ENCODE measurements at regions not wholly inside any gene's neighbourhood (a gene's known extent, or its start where the extent isn't known, plus 50 kb on each side); places are given as distances from the start of the nearest gene placed in this dataset.

DNA sequence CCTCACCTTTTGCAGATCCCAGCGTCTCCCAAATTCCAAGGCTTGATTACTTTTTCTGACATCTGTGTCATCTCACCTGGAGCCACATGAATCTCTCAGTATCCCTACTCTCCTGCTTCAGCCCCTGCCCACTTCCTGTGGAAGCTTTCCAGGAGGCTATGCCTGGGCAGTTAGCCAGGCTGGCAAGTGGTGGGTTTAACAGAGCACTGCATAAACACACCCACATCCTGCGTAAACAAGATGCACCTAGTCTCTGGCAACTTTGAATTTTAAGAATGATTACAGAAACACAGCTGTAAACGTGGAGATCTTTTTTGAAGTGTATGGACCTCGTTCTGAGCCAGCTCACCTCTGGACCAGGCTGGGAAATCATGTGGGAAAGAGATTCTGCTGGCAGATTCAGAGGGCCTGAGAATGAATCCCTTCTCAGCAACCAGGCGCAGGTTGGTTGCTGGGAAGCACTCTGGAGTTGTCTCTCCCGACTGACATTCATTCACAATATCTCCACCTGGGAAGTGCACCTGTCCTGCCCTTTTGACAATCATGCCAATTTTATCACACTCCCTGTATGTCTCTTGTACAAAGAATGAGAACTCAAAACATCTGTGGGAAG lies 55.7 kb upstream of the FANCC start:
- H3K79me2 ChIP-seq (ENCODE audit: control insufficient read depth, insufficient read depth, low read length) = no peaks in the 10 kb centered on the region
- POLR2A ChIA-PET = interaction anchor here (0.8 kb wide), 1 partner anchor 9 kb away, joined by 3 read pairs; no protein-coding TSS in a partner anchor
- H2AFZ ChIP-seq (ENCODE audit: control insufficient read depth, low read depth, low read length) = no peak overlapping the region
- H3K4me1 ChIP-seq (ENCODE audit: control insufficient read depth, insufficient read depth, low read length) = no peaks in the 10 kb centered on the region
- H3K4me2 ChIP-seq (ENCODE audit: control insufficient read depth, insufficient read depth) = no peak overlapping the region
- no peaks in the 10 kb centered on the region for H3K36me3 ChIP-seq (ENCODE audit: control insufficient read depth in 2 of 2, insufficient read depth in 2 of 2, low read length in 1 of 2)
- in situ Hi-C loops (cut with MboI) = no loop called here
- no peaks in the 10 kb centered on the region for H3K27me3 ChIP-seq (replicated peaks in 1 of 2; ENCODE audit: control insufficient read depth in 2 of 2, insufficient read depth in 2 of 2, low read length in 1 of 2)
- DNase-seq (ENCODE audit: low read depth, low spot score) (no peak), FAIRE-seq (no peak), ATAC-seq (no peak)
- no peaks in the 10 kb centered on the region; the same call in 1 of the 2 replicates for H4K20me1 ChIP-seq (ENCODE audit: control insufficient read depth, insufficient read depth)
- RAD21 ChIA-PET (ENCODE audit: unreplicated experiment) = no interaction called here
- intact Hi-C loops (cut with micrococcal nuclease; ENCODE audit: unreplicated experiment) = loop anchor here (10.0 kb wide), 1 partner anchor 842 kb away; no protein-coding TSS in a partner anchor
- SMC1A ChIA-PET (ENCODE audit: uncharacterized antibody, unreplicated experiment) = no interaction called here
- no peak overlapping the region for H3K27ac ChIP-seq (ENCODE audit: control insufficient read depth, insufficient read depth)
- H3K9ac ChIP-seq (ENCODE audit: control insufficient read depth, insufficient read depth, low read length) = no peak overlapping the region
- CTCF ChIA-PET = interaction anchor here (0.8 kb wide), 1 partner anchor 8 kb away, joined by 3 read pairs; no protein-coding TSS in a partner anchor
- TF ChIP-seq TCF3 (IDR thresholded peaks at IDR 0.05; ENCODE audit: borderline replicate concordance, insufficient read depth, low read depth, low read length) (no peak), TCF12 (IDR thresholded peaks at IDR 0.05; ENCODE audit: low read depth, low read length) (no peak), GATAD2B (conservative IDR thresholded peaks at IDR 0.05; ENCODE audit: low read depth) (no peak), RBBP5 (conservative IDR thresholded peaks at IDR 0.05) (no peak), MEF2B (IDR thresholded peaks at IDR 0.05; ENCODE audit: partially characterized antibody, poor library complexity, severe bottlenecking) (no peak), ZNF24 (IDR thresholded peaks at IDR 0.05) (no peak), RCOR1 (conservative IDR thresholded peaks at IDR 0.05; ENCODE audit: low read depth, low read length) (no peak), SP1 (IDR thresholded peaks at IDR 0.05; ENCODE audit: low read depth, low read length) (no peak), PAX8 (IDR thresholded peaks at IDR 0.05) (no peak), KLF5 (IDR thresholded peaks at IDR 0.05; ENCODE audit: partially characterized antibody) (no peak), DPF2 (IDR thresholded peaks at IDR 0.05) (no peak), CHD4 (IDR thresholded peaks at IDR 0.05) (no peak), CBX3 (IDR thresholded peaks at IDR 0.05; ENCODE audit: borderline replicate concordance, low read depth) (no peak), BRCA1 (IDR thresholded peaks at IDR 0.05; ENCODE audit: low read depth, low read length) (no peak), YY1 (IDR thresholded peaks at IDR 0.05; ENCODE audit: low read depth, low read length) (no peak)
- TF ChIP-seq, protein P1, sequence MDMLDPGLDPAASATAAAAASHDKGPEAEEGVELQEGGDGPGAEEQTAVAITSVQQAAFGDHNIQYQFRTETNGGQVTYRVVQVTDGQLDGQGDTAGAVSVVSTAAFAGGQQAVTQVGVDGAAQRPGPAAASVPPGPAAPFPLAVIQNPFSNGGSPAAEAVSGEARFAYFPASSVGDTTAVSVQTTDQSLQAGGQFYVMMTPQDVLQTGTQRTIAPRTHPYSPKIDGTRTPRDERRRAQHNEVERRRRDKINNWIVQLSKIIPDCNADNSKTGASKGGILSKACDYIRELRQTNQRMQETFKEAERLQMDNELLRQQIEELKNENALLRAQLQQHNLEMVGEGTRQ (IDR thresholded peaks at IDR 0.05; ENCODE audit: borderline replicate concordance, low read depth, low read length) = no peak
- TF ChIP-seq, protein P2, sequence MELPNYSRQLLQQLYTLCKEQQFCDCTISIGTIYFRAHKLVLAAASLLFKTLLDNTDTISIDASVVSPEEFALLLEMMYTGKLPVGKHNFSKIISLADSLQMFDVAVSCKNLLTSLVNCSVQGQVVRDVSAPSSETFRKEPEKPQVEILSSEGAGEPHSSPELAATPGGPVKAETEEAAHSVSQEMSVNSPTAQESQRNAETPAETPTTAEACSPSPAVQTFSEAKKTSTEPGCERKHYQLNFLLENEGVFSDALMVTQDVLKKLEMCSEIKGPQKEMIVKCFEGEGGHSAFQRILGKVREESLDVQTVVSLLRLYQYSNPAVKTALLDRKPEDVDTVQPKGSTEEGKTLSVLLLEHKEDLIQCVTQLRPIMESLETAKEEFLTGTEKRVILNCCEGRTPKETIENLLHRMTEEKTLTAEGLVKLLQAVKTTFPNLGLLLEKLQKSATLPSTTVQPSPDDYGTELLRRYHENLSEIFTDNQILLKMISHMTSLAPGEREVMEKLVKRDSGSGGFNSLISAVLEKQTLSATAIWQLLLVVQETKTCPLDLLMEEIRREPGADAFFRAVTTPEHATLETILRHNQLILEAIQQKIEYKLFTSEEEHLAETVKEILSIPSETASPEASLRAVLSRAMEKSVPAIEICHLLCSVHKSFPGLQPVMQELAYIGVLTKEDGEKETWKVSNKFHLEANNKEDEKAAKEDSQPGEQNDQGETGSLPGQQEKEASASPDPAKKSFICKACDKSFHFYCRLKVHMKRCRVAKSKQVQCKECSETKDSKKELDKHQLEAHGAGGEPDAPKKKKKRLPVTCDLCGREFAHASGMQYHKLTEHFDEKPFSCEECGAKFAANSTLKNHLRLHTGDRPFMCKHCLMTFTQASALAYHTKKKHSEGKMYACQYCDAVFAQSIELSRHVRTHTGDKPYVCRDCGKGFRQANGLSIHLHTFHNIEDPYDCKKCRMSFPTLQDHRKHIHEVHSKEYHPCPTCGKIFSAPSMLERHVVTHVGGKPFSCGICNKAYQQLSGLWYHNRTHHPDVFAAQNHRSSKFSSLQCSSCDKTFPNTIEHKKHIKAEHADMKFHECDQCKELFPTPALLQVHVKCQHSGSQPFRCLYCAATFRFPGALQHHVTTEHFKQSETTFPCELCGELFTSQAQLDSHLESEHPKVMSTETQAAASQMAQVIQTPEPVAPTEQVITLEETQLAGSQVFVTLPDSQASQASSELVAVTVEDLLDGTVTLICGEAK (IDR thresholded peaks at IDR 0.05; ENCODE audit: borderline replicate concordance) = no peak
- TF ChIP-seq, protein P3, sequence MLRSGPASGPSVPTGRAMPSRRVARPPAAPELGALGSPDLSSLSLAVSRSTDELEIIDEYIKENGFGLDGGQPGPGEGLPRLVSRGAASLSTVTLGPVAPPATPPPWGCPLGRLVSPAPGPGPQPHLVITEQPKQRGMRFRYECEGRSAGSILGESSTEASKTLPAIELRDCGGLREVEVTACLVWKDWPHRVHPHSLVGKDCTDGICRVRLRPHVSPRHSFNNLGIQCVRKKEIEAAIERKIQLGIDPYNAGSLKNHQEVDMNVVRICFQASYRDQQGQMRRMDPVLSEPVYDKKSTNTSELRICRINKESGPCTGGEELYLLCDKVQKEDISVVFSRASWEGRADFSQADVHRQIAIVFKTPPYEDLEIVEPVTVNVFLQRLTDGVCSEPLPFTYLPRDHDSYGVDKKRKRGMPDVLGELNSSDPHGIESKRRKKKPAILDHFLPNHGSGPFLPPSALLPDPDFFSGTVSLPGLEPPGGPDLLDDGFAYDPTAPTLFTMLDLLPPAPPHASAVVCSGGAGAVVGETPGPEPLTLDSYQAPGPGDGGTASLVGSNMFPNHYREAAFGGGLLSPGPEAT (IDR thresholded peaks at IDR 0.05; ENCODE audit: low read depth) = no peak
- no TSS peak for BruUV-seq (replicated peaks)
- H3K4me3 ChIP-seq = no peak overlapping the region
- no peaks in the 10 kb centered on the region; the same call in 2 of the 3 replicates for H3K9me3 ChIP-seq (replicated peaks; ENCODE audit: control insufficient read depth, insufficient read depth, low read length)
- 54% methylated on average over 6 of the region's 6 CpGs for WGBS (ENCODE audit: insufficient coverage, insufficient replicate concordance, low lambda C conversion rate, missing lambda C conversion rate)
